Left ventricle myocardium inferior (tissue), 1 donor: ENCODE measurements at regions not wholly inside any gene's neighbourhood (a gene's known extent, or its start where the extent isn't known, plus 50 kb on each side); places are given as distances from the start of the nearest gene placed in this dataset.

Experiments used
- DNase-seq: peaks from one replicate; pipeline ENCODE4 v3.0.0-alpha.2; 2020
- H3K27ac ChIP-seq: fragments of 200-600 bp; replicated peaks from 2 replicates; pipeline ENCODE4 v1.8.0; 2021
- H3K27me3 ChIP-seq: fragments of 200-600 bp; 2 replicates; pipeline ENCODE4 v1.8.0; 2021; ENCODE audit warnings: low read depth
- H3K36me3 ChIP-seq: fragments of 200-600 bp; 2 replicates; pipeline ENCODE4 v1.8.0; 2021
- H3K4me1 ChIP-seq: fragments of 200-600 bp; 2 replicates; pipeline ENCODE4 v1.8.0; 2021
- H3K4me3 ChIP-seq: fragments of 200-600 bp; 2 replicates; pipeline ENCODE4 v1.8.0; 2021; ENCODE audit warnings: mild to moderate bottlenecking, moderate library complexity
- H3K9me3 ChIP-seq: fragments of 200-600 bp; replicated peaks from 2 replicates; pipeline ENCODE4 v1.8.0; 2021
- CTCF ChIP-seq: fragments of 200-600 bp; IDR thresholded peaks from 2 replicates; pipeline ENCODE4 v1.8.0; 2021; ENCODE audit warnings: antibody characterized with exemption, mild to moderate bottlenecking, borderline replicate concordance
- intact Hi-C: fragments of 100-400 bp; cut with micrococcal nuclease; formaldehyde crosslinking; loops from one replicate; pipeline ENCODE4 v1.11.0; 2022
- donor health status: DM: no; HTN: yes; CAD: no; lungs with severe emphysema.

- peaks cover 21% of the 10 kb centered on the region for H3K9me3 ChIP-seq
- TF ChIP-seq CTCF = no peak
- no peak overlapping the region for H3K4me3 ChIP-seq
- H3K27ac ChIP-seq = no peak overlapping the region
- intact Hi-C loops = no loop called here
- no peaks in the 10 kb centered on the region for H3K36me3 ChIP-seq
- H3K4me1 ChIP-seq = peaks cover 47% of the 10 kb centered on the region
- no peak for DNase-seq
- H3K27me3 ChIP-seq = no peaks in the 10 kb centered on the region
These were observed 134.8 kb upstream of the NAMPT start for GRCh38 chr7:106419455-106420182.

GRCh38 chr7:106418526-106418925 is 133.7 kb upstream of the NAMPT start:
- no peak for TF ChIP-seq CTCF
- no peak overlapping the region for H3K27ac ChIP-seq
- peaks cover 37% of the 10 kb centered on the region for H3K4me1 ChIP-seq

GRCh38 chr7:106418094-106418493 is 133.3 kb upstream of the NAMPT start:
- H3K36me3 ChIP-seq = no peaks in the 10 kb centered on the region
- no peak for DNase-seq
- peaks cover 21% of the 10 kb centered on the region for H3K9me3 ChIP-seq
- no peaks in the 10 kb centered on the region for H3K27me3 ChIP-seq
- peaks cover 37% of the 10 kb centered on the region for H3K4me1 ChIP-seq
- no peak for TF ChIP-seq CTCF
- no peak overlapping the region for H3K4me3 ChIP-seq
- intact Hi-C loops = no loop called here
- H3K27ac ChIP-seq = no peak overlapping the region

More at GRCh38 chr7:106418526-106418925, 133.7 kb upstream of the NAMPT start:
- Histone ChIP-seq H3K36me3 (no peaks in the 10 kb centered on the region), H3K27me3 (no peaks in the 10 kb centered on the region), H3K9me3 (peaks cover 21% of the 10 kb centered on the region), H3K4me3 (no peak overlapping the region)
- intact Hi-C loops = no loop called here
- no peak for DNase-seq

GRCh38 chr7:106417273-106417902 is 132.6 kb upstream of the NAMPT start:
- peaks cover 35% of the 10 kb centered on the region for H3K4me1 ChIP-seq
- peaks cover 21% of the 10 kb centered on the region for H3K9me3 ChIP-seq
- no peak overlapping the region for H3K4me3 ChIP-seq
- no peak for TF ChIP-seq CTCF
- no peaks in the 10 kb centered on the region for H3K36me3 ChIP-seq
- H3K27me3 ChIP-seq = no peaks in the 10 kb centered on the region
- intact Hi-C loops = no loop called here
- H3K27ac ChIP-seq = no peak overlapping the region
- DNase-seq = no peak

DNA sequence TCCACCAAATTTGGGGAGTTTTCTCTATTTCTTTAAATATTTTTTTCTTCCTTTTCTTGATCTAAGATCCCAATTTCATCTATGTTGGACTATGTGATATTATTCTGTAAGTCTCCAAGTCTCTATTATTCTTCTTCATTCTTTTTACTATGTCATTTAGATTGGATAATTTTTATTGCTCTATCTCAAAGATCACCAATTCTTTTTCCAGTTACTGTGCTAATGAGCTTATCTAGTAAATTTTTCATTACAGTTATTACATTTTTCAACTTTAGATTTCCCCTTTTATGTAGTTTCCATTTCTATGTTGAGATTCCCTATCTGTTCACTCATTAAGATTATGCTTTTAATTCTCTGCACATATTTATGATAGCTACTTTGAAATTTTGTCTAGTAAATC is 131.6 kb upstream of the NAMPT start:
- H3K4me3 ChIP-seq = no peak overlapping the region
- H3K27me3 ChIP-seq = no peaks in the 10 kb centered on the region
- TF ChIP-seq CTCF = no peak
- intact Hi-C loops = no loop called here
- no peak for DNase-seq
- no peaks in the 10 kb centered on the region for H3K36me3 ChIP-seq
- no peak overlapping the region for H3K27ac ChIP-seq
- H3K4me1 ChIP-seq = peaks cover 26% of the 10 kb centered on the region
- peaks cover 21% of the 10 kb centered on the region for H3K9me3 ChIP-seq
